ENCODE measurements at regions not wholly inside any gene's neighbourhood (a gene's known extent, or its start where the extent isn't known, plus 50 kb on each side); places are given as distances from the start of the nearest gene placed in this dataset.
"Not testable (repeated sequence)": the region's sequence is repeated elsewhere in the genome, so short reads cannot be mapped to it uniquely, and the experiment has no call there.

GRCh38 chr18:27549335-27550039, 364.4 kb upstream of the CHST9 start:
- H3K4me3 ChIP-seq (ENCODE audit: low read depth, low read length) = no peak overlapping the region
- no peak for DNase-seq (ENCODE audit: low read depth)

- DNase-seq (ENCODE audit: low read depth) = no peak
- no peak overlapping the region for H3K4me3 ChIP-seq (ENCODE audit: low read depth, low read length)
These were observed 361.9 kb upstream of the CHST9 start for GRCh38 chr18:27546991-27547390.

GRCh38 chr18:27544206-27544605, 359.1 kb upstream of the CHST9 start:
- no peak for DNase-seq (ENCODE audit: low read depth)
- no peak overlapping the region for H3K4me3 ChIP-seq (ENCODE audit: low read depth, low read length)

DNA sequence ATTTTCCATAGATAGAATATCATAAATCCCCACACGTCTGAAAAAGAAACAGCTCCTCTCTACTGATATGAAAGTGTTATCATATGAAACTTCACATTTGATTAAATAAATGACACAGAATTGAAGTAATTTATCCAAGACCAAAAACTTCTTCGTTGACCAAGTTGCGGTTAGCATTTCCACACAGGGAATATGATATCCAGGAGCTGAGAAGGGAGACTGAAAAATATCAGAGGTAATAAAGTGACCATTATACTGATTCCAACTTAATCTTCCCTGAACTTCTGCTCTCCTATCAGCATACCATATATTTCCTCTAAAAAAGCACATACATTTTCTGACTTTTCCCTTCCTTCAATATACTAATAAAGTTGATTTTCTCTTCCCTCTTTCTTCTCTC, 356.2 kb upstream of the CHST9 start:
- DNase-seq (ENCODE audit: low read depth) = no peak
- H3K4me3 ChIP-seq (ENCODE audit: low read depth, low read length) = no peak overlapping the region

- no peak for DNase-seq (ENCODE audit: low read depth)
- no peak overlapping the region for H3K4me3 ChIP-seq (ENCODE audit: low read depth, low read length)
These were observed 355.0 kb upstream of the CHST9 start for GRCh38 chr18:27540111-27540510.

GRCh38 chr18:27528925-27529521, 343.9 kb upstream of the CHST9 start:
- no peak for DNase-seq (ENCODE audit: low read depth)
- H3K4me3 ChIP-seq (ENCODE audit: low read depth, low read length) = no peak overlapping the region

- H3K4me3 ChIP-seq (ENCODE audit: low read depth, low read length) = no peak overlapping the region
- no peak for DNase-seq (ENCODE audit: low read depth)
These were observed 342.7 kb upstream of the CHST9 start for GRCh38 chr18:27527856-27528255.

DNA sequence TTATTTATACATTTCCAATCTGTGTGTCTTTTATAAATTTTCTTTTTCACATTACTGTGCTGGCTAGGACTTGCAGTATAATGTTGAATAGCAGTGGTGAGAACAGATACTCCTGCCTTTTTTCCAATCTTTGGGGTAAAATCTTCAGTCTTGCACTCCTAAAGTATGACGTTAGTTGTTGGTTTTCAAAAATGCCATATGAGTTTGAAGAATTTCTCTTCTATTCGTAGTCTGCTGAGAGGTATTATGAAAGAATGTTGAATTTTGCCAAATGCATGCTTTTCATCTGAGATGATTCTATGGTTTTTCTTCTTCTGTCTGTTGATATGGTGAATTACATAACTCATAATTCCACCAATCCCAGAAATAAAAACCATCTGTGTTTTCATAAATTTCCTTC, 335.3 kb upstream of the CHST9 start:
- no peak overlapping the region for H3K4me3 ChIP-seq (ENCODE audit: low read depth, low read length)
- DNase-seq (ENCODE audit: low read depth) = no peak

DNA sequence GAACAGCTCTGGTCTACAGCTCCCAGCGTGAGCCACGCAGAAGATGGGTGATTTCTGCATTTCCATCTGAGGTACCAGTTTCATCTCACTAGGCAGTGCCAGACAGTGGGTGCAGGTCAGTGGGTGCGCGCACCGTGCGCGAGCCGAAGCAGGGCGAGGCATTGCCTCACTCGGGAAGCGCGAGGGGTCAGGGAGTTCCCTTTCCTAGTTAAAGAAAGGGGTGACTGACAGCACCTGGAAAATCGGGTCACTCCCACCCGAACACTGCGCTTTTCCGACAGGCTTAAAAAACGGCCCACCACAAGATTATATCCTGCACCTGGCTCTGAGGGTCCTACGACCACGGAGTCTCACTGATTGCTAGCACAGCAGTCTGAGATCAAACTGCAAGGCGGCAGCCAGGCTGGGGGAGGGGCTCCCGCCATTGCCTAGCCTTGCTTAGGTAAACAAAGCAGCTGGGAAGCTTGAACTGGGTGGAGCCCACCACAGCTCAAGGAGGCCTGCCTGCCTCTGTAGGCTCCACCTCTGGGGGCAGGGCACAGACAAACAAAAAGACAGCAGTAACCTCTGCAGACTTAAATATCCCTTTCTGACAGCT, 325.0 kb upstream of the CHST9 start:
- DNase-seq (ENCODE audit: low read depth); H3K4me3 ChIP-seq (ENCODE audit: low read depth, low read length): not testable (repeated sequence)

- H3K4me3 ChIP-seq (ENCODE audit: low read depth, low read length) = no peak overlapping the region
- DNase-seq (ENCODE audit: low read depth) = no peak
These were observed 316.6 kb upstream of the CHST9 start for GRCh38 chr18:27501671-27502070.

DNA sequence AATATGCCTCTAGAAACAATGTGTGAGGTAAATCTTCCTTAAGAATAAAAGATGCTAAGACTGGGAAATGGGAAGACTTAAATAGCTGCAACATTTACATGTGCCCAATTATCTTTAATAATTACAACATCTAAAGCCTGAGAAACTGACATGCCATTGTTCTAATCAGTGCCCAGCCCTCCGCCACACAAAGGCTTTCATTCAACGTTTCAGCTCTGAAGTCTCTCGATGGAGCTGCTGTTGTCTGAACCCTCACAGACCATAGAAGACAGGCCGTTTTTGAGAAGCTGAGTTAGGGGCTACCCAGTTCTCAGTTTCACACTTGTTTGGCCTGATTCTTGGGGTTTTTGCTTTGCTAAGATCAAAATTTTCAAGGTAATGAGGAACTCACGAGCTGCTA, 315.4 kb upstream of the CHST9 start:
- H3K4me3 ChIP-seq (ENCODE audit: low read depth, low read length) = no peak overlapping the region
- DNase-seq (ENCODE audit: low read depth) = no peak

DNA sequence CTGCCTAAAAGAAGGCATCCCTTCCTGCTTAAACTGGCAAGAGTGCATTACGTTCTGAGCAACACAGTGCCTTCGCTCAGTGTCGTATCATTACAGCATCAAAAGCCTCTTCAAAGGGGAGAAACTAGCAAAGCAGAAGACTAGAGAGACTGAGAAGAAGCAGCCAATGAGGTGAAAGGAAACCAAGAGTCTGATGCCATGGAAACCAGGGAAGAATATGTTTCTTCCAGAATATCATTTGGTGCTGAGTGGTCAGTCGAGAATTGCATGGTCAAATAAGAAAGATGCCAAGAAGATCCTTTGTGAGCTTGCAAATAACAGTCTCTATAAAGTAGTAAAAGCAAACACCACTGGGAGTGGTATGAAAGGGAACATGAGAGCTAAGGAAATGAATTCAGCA, 312.1 kb upstream of the CHST9 start:
- no peak for DNase-seq (ENCODE audit: low read depth)

GRCh38 chr18:27493182-27493581, 308.1 kb upstream of the CHST9 start:
- H3K4me3 ChIP-seq (ENCODE audit: low read depth, low read length) = no peak overlapping the region
- no peak for DNase-seq (ENCODE audit: low read depth)

More for the DNA sequence above, 312.1 kb upstream of the CHST9 start:
- H3K4me3 ChIP-seq (ENCODE audit: low read depth, low read length) = no peak overlapping the region

DNA sequence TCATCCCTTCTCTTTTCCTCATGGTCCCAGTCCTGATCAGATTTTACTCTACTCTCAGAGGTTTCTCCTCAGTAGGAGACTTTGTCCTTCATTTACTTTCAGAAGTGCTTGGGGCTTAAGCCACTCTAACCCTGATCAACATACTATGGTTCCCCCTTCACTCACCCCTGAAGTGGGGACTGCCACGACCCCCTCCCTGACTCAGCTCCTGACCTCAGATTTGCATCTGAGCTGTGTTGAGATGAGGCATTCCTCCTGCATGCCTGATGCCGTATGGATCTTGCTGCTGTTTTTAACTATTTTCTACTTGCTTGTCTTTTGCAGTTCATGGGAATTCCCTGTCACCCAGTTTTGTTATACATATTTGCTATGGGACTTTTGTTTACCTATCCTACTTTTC, 306.7 kb upstream of the CHST9 start:
- DNase-seq (ENCODE audit: low read depth) = no peak
- no peak overlapping the region for H3K4me3 ChIP-seq (ENCODE audit: low read depth, low read length)

DNA sequence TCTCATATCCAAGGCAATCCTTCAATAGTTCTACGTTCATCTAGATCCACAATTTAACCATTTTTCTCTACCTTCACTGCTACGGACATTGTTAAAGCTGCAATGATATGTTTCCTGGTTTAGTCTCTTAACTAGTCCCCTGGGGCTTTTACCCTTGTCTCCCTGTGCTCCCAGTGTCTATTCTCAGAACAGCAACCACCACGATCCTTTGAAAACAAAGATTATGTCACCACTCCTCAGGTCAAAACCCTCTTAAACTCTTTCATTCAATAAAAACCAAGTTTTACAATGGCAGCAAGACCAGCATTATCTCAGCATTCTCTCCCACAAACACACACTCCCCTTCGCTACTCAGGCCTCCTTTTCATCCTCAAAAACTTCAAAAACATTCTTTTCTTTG, 298.2 kb upstream of the CHST9 start:
- DNase-seq (ENCODE audit: low read depth) = no peak
- no peak overlapping the region for H3K4me3 ChIP-seq (ENCODE audit: low read depth, low read length)

GRCh38 chr18:27478459-27478858, 293.4 kb upstream of the CHST9 start:
- no peak overlapping the region for H3K4me3 ChIP-seq (ENCODE audit: low read depth, low read length)
- DNase-seq (ENCODE audit: low read depth) = no peak

GRCh38 chr18:27473318-27473717, 288.2 kb upstream of the CHST9 start:
- H3K4me3 ChIP-seq (ENCODE audit: low read depth, low read length) = no peak overlapping the region
- no peak for DNase-seq (ENCODE audit: low read depth)

GRCh38 chr18:27467073-27467472, 282.0 kb upstream of the CHST9 start:
- H3K4me3 ChIP-seq (ENCODE audit: low read depth, low read length) = no peak overlapping the region
- DNase-seq (ENCODE audit: low read depth) = no peak

DNA sequence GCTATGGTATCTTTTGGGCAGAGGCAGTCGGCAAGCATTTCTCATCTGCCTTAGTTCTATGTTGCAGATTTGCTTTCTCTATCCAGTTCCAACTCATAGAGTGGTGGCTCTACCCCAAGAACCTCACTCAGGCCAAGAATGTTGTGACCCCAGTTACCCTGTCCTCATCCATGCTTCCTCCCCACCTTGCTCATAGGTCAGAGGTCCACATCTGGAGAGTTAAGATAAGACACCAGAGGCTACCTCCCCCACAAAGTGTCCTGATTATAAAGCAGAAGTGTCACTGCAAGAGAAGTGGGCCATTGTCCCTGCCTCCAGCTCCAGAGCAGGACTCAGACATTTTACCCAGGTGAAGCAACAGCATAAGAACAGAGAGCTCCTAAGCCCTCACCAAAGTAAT, 276.8 kb upstream of the CHST9 start:
- H3K4me3 ChIP-seq (ENCODE audit: low read depth, low read length) = no peak overlapping the region
- no peak for DNase-seq (ENCODE audit: low read depth)

- DNase-seq (ENCODE audit: low read depth) = no peak
- no peak overlapping the region for H3K4me3 ChIP-seq (ENCODE audit: low read depth, low read length)
These were observed 264.0 kb upstream of the CHST9 start for GRCh38 chr18:27449104-27449503.

DNA sequence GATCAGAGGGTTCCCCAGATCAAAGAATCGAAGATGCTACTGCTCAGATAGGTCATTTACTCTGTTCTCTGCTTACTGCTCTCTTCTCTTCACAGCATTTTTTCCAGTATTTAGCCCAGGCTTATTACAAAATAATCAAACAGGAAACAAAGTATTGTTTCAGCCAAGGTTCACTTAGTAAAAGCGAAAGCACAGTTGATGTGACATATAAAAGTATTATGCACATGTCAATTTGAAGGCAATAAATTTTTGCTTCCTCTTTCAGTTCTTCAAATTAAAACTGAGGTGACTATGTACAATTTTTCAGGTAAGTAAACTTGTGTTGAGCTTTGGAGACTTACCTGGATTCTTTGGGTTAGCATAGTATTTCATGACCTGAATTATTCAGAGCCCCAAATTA, 262.8 kb upstream of the CHST9 start:
- DNase-seq (ENCODE audit: low read depth) = no peak
- no peak overlapping the region for H3K4me3 ChIP-seq (ENCODE audit: low read depth, low read length)
